Keratinocyte (primary cell): ENCODE measurements at regions not wholly inside any gene's neighbourhood (a gene's known extent, or its start where the extent isn't known, plus 50 kb on each side); places are given as distances from the start of the nearest gene placed in this dataset.

Experiments
- DNase-seq: peaks from one replicate; pipeline ENCODE4 v3.0.0-alpha.2; 2011; ENCODE audit warnings: low read depth, missing footprints, low spot score
- FAIRE-seq: peaks from 2 replicates; lab custom pipeline; 2011; peaks lifted over from hg19 to GRCh38; lab: Jason Lieb, UNC
- H2AFZ ChIP-seq: 2 replicates; pipeline ENCODE4 v1.6.0; 2012; ENCODE audit warnings: low read length, control low read depth, inconsistent platforms; ENCODE audit not compliant: control insufficient read depth
- H3K27ac ChIP-seq: 2 replicates; pipeline ENCODE4 v1.5.1; 2011; ENCODE audit warnings: low read length; ENCODE audit not compliant: control insufficient read depth, insufficient read depth
- H3K27me3 ChIP-seq: 3 replicates; pipeline ENCODE4 v1.6.0; 2011; ENCODE audit warnings: low read length; ENCODE audit not compliant: control insufficient read depth, insufficient read depth; ENCODE audit errors: extremely low read depth
- H3K36me3 ChIP-seq, 2 experiments: 2 replicates in 1 of 2; 3 replicates in 1 of 2; pipeline ENCODE4 v1.5.1; 2011; ENCODE audit warnings: low read length in 2 of 2, mild to moderate bottlenecking in 1 of 2; ENCODE audit not compliant: control insufficient read depth in 2 of 2, insufficient read depth in 2 of 2; ENCODE audit errors: extremely low read depth in 1 of 2
- H3K4me1 ChIP-seq: 3 replicates; pipeline ENCODE4 v1.5.1; 2011; ENCODE audit warnings: low read length; ENCODE audit not compliant: control insufficient read depth, insufficient read depth; ENCODE audit errors: extremely low read depth
- H3K4me2 ChIP-seq: 3 replicates; pipeline ENCODE4 v1.6.0; 2011; ENCODE audit warnings: low read depth, low read length; ENCODE audit not compliant: control insufficient read depth, insufficient read depth; ENCODE audit errors: extremely low read depth
- H3K4me3 ChIP-seq, 3 experiments: fragments of 200-600 bp in 1 of 3; sonication (generic) in 1 of 3; 2 replicates in 2 of 3; 3 replicates in 1 of 3; pipeline ENCODE4 v1.5.1; 2011 to 2016; ENCODE audit warnings: low read length in 3 of 3, mild to moderate bottlenecking in 3 of 3, control low read depth in 2 of 3, inconsistent platforms in 1 of 3, low read depth in 1 of 3, mixed read lengths in 1 of 3, mixed run types in 1 of 3, moderate library complexity in 1 of 3; ENCODE audit not compliant: control insufficient read depth in 2 of 3, insufficient read depth in 2 of 3; ENCODE audit errors: extremely low read depth in 1 of 3
- H3K79me2 ChIP-seq: 2 replicates; pipeline ENCODE4 v1.6.0; 2012; ENCODE audit warnings: low read length; ENCODE audit not compliant: control insufficient read depth, insufficient read depth
- H3K9ac ChIP-seq: 3 replicates; pipeline ENCODE4 v1.6.0; 2011; ENCODE audit warnings: low read length; ENCODE audit not compliant: control insufficient read depth, insufficient read depth; ENCODE audit errors: extremely low read depth
- H3K9me1 ChIP-seq: 3 replicates; pipeline ENCODE4 v1.6.0; 2011; ENCODE audit warnings: low read length; ENCODE audit not compliant: control insufficient read depth, insufficient read depth; ENCODE audit errors: extremely low read depth
- H3K9me3 ChIP-seq: 2 replicates; pipeline ENCODE4 v1.5.1; 2012; ENCODE audit warnings: low read depth, low read length; ENCODE audit not compliant: control insufficient read depth
- H4K20me1 ChIP-seq: 3 replicates; pipeline ENCODE4 v1.6.0; 2011; ENCODE audit warnings: low read length; ENCODE audit not compliant: control insufficient read depth, insufficient read depth; ENCODE audit errors: extremely low read depth
- EZH2 ChIP-seq: IDR thresholded peaks from one replicate; pipeline ENCODE4 v1.6.1; 2012; ENCODE audit warnings: inconsistent platforms, mild to moderate bottlenecking, low read length, moderate library complexity
- dilution Hi-C: fragments of 300-500 bp; cut with MboI; formaldehyde crosslinking; loops from one replicate; pipeline ENCODE4 v1.7.0; 2020; ENCODE audit warnings: low sequenced_read_pairs; ENCODE audit not compliant: extremely low pct_ligation_motif_present
- TF ChIP-seq, protein P1 (sequence below), 3 experiments: IDR thresholded peaks in 1 of 3; conservative IDR thresholded peaks in 1 of 3; optimal IDR thresholded peaks in 1 of 3; 2 replicates in 2 of 3; 3 replicates in 1 of 3; pipeline versions ENCODE3 to v1.5.1; 2011; ENCODE audit warnings: low read length in 3 of 3, mild to moderate bottlenecking in 3 of 3, moderate library complexity in 2 of 3, control low read depth in 1 of 3, inconsistent platforms in 1 of 3; ENCODE audit not compliant: insufficient read depth in 2 of 3; ENCODE audit errors: extremely low read depth in 1 of 3

DNA sequence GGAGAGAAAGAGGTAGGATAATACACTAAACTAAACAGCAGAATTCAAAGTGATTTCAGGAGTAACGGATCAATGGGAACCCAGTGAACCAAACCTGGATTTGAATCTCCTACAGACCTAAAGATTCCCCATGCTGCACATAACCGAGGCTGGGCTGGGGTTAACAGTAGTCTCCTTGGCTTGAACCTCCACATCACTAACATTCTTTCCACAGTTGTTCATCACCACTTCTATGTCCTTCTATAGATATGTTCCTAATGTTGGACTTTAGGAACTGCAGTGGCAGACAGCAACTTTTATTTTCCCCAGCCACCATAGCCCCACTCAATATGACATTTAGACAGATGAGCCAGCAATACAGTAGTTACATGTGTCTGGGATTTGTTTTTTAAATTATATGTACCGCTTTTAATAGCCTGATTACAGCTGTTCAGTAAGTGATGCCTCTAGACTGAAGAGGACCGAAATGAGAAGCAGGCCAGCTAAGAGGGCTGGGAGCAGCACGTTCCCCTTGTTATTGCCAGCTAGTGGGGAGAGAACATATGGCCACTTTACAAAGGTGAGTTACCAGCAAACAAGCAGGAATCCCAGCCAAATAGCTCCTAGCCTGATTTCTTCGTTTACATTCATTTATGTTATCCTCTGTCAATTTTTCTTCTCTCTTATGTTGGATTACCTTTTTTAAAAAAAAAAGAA is 472.6 kb upstream of the CDIN1 start:
- FAIRE-seq (no peak), DNase-seq (no peak)
- H3K79me2 ChIP-seq: no peaks in the 10 kb centered on the region
- no peak overlapping the region for H3K4me3 ChIP-seq
- H3K27me3 ChIP-seq: no peaks in the 10 kb centered on the region
- H3K4me1 ChIP-seq: no peaks in the 10 kb centered on the region
- H4K20me1 ChIP-seq: no peaks in the 10 kb centered on the region
- no peak overlapping the region for H2AFZ ChIP-seq
- no peaks in the 10 kb centered on the region for H3K9me1 ChIP-seq
- H3K36me3 ChIP-seq: no peaks in the 10 kb centered on the region
- H3K27ac ChIP-seq: no peak overlapping the region
- dilution Hi-C loops: no loop called here
- no peak for TF ChIP-seq EZH2
- TF ChIP-seq, protein P1, sequence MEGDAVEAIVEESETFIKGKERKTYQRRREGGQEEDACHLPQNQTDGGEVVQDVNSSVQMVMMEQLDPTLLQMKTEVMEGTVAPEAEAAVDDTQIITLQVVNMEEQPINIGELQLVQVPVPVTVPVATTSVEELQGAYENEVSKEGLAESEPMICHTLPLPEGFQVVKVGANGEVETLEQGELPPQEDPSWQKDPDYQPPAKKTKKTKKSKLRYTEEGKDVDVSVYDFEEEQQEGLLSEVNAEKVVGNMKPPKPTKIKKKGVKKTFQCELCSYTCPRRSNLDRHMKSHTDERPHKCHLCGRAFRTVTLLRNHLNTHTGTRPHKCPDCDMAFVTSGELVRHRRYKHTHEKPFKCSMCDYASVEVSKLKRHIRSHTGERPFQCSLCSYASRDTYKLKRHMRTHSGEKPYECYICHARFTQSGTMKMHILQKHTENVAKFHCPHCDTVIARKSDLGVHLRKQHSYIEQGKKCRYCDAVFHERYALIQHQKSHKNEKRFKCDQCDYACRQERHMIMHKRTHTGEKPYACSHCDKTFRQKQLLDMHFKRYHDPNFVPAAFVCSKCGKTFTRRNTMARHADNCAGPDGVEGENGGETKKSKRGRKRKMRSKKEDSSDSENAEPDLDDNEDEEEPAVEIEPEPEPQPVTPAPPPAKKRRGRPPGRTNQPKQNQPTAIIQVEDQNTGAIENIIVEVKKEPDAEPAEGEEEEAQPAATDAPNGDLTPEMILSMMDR (optimal IDR thresholded peaks at IDR 0.05 in 1 of 3, IDR thresholded peaks at IDR 0.05 in 1 of 3, conservative IDR thresholded peaks at IDR 0.05 in 1 of 3; ENCODE audit: extremely low read depth in 1 of 3, insufficient read depth in 2 of 3, low read length in 3 of 3): no peak
- no peaks in the 10 kb centered on the region for H3K9me3 ChIP-seq
- H3K4me2 ChIP-seq: no peak overlapping the region
- H3K9ac ChIP-seq: no peak overlapping the region

DNA sequence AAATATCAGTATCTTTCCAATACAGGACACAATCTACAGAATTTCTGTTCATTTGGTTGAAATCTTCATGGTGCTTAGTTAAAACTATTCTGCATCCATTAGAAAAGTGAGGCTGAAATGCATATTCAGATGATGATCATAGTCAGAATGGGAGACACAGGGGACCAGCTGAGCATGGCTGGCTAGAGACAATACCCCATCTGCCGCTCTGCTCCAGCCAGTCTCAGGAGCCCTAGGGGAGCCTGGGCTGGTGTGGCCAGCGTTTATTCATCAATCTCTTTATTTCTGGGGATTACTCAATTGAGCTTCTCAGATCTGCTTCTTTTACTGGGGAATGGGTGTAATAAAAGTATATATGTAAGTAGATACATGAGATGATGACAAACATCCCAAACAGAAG is 470.9 kb upstream of the CDIN1 start:
- H3K27me3 ChIP-seq: no peaks in the 10 kb centered on the region
- no peak for FAIRE-seq

More for the DNA sequence above, 470.9 kb upstream of the CDIN1 start:
- no peak overlapping the region for H3K9ac ChIP-seq
- dilution Hi-C loops: no loop called here
- H3K9me3 ChIP-seq: no peaks in the 10 kb centered on the region
- H3K36me3 ChIP-seq: no peaks in the 10 kb centered on the region
- H3K4me1 ChIP-seq: no peaks in the 10 kb centered on the region
- no peaks in the 10 kb centered on the region for H4K20me1 ChIP-seq
- no peak overlapping the region for H2AFZ ChIP-seq
- no peak for DNase-seq
- H3K4me3 ChIP-seq: no peak overlapping the region
- no peak overlapping the region for H3K27ac ChIP-seq
- no peaks in the 10 kb centered on the region for H3K9me1 ChIP-seq
- no peak overlapping the region for H3K4me2 ChIP-seq
- no peak for TF ChIP-seq EZH2
- TF ChIP-seq, protein P1 (optimal IDR thresholded peaks at IDR 0.05 in 1 of 3, IDR thresholded peaks at IDR 0.05 in 1 of 3, conservative IDR thresholded peaks at IDR 0.05 in 1 of 3; ENCODE audit: extremely low read depth in 1 of 3, insufficient read depth in 2 of 3, low read length in 3 of 3): no peak
- H3K79me2 ChIP-seq: no peaks in the 10 kb centered on the region
